22Rv1 (cell line): ENCODE measurements at regions not wholly inside any gene's neighbourhood (a gene's known extent, or its start where the extent isn't known, plus 50 kb on each side); places are given as distances from the start of the nearest gene placed in this dataset.

Experiments
- ZFX ChIP-seq: fragments of 450-650 bp; IDR thresholded peaks from 2 replicates; pipeline ENCODE4 v1.6.1; 2017; ENCODE audit warnings: antibody characterized with exemption, borderline replicate concordance
- TF ChIP-seq, protein P1 (sequence below): fragments of 450-650 bp; IDR thresholded peaks from 2 replicates; pipeline ENCODE4 v1.5.1; 2017; ENCODE audit warnings: mild to moderate bottlenecking

GRCh38 chr6:134813146-134813545 is 136.8 kb downstream of the ALDH8A1 start:
- TF ChIP-seq, protein P1, sequence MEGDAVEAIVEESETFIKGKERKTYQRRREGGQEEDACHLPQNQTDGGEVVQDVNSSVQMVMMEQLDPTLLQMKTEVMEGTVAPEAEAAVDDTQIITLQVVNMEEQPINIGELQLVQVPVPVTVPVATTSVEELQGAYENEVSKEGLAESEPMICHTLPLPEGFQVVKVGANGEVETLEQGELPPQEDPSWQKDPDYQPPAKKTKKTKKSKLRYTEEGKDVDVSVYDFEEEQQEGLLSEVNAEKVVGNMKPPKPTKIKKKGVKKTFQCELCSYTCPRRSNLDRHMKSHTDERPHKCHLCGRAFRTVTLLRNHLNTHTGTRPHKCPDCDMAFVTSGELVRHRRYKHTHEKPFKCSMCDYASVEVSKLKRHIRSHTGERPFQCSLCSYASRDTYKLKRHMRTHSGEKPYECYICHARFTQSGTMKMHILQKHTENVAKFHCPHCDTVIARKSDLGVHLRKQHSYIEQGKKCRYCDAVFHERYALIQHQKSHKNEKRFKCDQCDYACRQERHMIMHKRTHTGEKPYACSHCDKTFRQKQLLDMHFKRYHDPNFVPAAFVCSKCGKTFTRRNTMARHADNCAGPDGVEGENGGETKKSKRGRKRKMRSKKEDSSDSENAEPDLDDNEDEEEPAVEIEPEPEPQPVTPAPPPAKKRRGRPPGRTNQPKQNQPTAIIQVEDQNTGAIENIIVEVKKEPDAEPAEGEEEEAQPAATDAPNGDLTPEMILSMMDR, result no peak
- no peak for TF ChIP-seq ZFX
